ENCODE measurements at regions not wholly inside any gene's neighbourhood (a gene's known extent, or its start where the extent isn't known, plus 50 kb on each side); places are given as distances from the start of the nearest gene placed in this dataset.
A peak's percentile ranks its signal among the peaks of the same experiment; 100 is the strongest.

DNA sequence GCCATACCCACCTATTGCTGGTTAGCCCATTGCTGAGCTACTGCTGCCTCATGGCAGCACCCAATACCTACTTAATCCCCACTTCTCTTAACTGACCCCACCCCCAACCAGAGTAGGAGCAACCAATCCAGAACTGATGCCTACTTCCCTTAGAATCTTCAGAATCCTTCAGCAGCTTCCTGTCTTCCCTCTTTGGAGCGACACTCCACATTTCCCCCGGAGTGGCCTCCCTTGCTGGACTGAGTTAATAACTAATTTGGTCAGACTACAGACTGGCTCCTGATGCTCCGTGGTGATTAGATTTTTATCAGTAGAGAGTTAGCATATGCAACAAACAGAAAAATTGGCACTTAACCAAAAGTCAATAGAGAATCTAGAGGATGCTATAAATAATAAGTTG, 51.2 kb upstream of the UBR2 start:
- Mint-ChIP-seq H3K36me3 (no peaks in the 10 kb centered on the region), H3K4me3 (no peak overlapping the region), H3K9me3 (no peaks in the 10 kb centered on the region), H3K27me3 (no peaks in the 10 kb centered on the region), H3K4me1 (peaks cover 8% of the 10 kb centered on the region), H3K27ac (no peak overlapping the region)
- no peak for DNase-seq (ENCODE audit: low spot score in 2 of 2)
- no peak for ATAC-seq (ENCODE audit: low read depth)

DNA sequence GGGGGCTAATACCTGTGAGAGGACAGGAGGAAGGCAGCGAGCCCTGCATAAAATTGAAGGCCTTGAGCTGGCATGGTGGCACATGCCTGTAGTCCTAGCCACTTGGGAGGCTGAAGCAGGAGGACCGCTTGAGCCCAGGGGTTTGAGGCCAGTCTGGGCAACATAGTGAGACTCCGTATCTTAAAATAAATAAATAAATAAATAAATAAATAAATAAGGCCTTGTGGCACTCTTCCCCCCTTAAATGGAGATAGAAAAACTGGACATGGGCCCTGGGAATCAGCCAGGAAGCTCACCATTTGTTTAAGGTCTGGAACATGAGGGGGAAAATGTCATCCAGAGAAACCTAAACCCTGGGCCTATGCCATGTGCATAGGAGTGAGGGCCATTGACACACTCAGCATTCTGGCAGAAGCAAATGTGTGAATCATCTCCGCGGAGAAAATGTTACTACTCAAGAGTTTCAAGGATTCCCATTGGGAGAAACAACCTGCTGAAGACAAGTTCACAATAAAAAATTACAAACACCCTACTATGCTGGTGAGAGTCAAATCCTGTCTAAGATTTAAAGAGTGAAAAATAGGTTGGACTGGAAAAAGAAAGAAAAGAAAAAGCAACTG, 51.9 kb upstream of the UBR2 start:
- no peak for ATAC-seq (ENCODE audit: low read depth)
- no peaks in the 10 kb centered on the region for H3K36me3 Mint-ChIP-seq
- H3K4me3 Mint-ChIP-seq, result no peak overlapping the region
- peaks cover 12% of the 10 kb centered on the region for H3K4me1 Mint-ChIP-seq
- H3K27me3 Mint-ChIP-seq, result no peaks in the 10 kb centered on the region
- H3K9me3 Mint-ChIP-seq, result no peaks in the 10 kb centered on the region
- DNase-seq (ENCODE audit: low spot score in 2 of 2), result no peak
- no peak overlapping the region for H3K27ac Mint-ChIP-seq

DNA sequence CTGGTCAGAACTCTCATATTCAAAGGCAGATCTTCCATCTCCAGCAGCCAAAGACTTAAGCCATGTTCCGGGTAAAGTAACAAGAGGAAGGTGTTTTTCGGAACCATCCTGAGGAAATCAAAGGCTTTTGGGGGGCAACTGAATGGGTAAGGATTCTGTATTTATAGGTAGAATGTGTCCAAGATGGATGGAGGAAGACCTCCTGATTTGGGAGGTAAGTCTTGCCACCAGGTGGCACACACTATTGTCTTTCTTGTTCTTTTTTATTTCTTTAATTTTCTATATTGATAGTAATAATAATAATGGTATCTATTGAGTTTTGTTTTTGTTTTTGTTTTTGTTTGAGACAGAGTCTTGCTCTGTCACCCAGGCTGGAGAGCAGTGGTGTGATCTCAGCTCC, 53.0 kb upstream of the UBR2 start:
- DNase-seq (ENCODE audit: low spot score in 2 of 2) (no peak), ATAC-seq (ENCODE audit: low read depth) (no peak)
- Mint-ChIP-seq H3K36me3 (no peaks in the 10 kb centered on the region), H3K9me3 (no peaks in the 10 kb centered on the region), H3K27me3 (no peaks in the 10 kb centered on the region), H3K27ac (no peak overlapping the region), H3K4me1 (peaks cover 12% of the 10 kb centered on the region), H3K4me3 (no peak overlapping the region)

DNA sequence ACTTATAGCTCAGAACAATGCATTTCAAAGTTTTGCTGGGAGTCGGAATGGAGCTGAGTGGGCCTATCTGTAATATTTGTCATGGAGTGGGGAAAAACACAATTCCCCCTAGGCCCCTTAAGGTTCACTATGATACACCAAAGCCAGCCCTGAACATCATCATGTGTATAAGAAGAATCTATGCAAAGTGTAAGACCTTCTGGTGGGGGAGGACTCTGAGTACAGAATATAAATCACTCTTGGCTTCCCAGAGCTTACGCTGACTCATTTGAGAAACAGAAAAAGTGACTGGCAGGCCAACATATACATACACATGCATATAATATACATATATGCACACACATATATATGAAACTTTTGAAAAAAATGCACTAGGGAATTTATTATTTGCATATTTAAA, 54.1 kb upstream of the UBR2 start:
- Mint-ChIP-seq H3K36me3 (no peaks in the 10 kb centered on the region), H3K27ac (no peak overlapping the region), H3K9me3 (no peaks in the 10 kb centered on the region), H3K27me3 (no peaks in the 10 kb centered on the region), H3K4me3 (no peak overlapping the region), H3K4me1 (peaks cover 10% of the 10 kb centered on the region)
- no peak for ATAC-seq (ENCODE audit: low read depth)
- no peak for DNase-seq (ENCODE audit: low spot score in 2 of 2)

DNA sequence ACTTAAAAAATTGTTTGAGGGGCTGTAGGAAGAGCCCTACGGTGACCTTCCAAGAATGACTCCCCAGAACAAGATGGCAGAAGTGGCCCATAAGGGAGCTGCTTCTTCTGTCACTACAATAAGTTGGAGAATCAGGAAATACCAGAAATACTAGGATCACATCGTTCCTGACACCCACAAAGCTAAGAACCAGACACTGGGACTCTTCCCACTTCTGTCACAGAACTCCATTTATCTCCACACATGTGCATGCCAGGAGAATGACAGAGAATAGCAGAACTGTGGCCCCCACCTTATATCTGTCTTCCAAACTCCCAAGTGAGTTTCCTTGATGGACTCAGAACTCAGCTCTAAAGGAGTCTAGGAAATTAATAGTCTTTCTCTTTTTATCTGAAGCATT, 54.6 kb upstream of the UBR2 start:
- no peak for ATAC-seq (ENCODE audit: low read depth)
- Mint-ChIP-seq H3K36me3 (no peaks in the 10 kb centered on the region), H3K4me3 (no peak overlapping the region), H3K27me3 (no peaks in the 10 kb centered on the region), H3K9me3 (no peaks in the 10 kb centered on the region), H3K4me1 (peaks cover 7% of the 10 kb centered on the region), H3K27ac (no peak overlapping the region)
- no peak for DNase-seq (ENCODE audit: low spot score in 2 of 2)

DNA sequence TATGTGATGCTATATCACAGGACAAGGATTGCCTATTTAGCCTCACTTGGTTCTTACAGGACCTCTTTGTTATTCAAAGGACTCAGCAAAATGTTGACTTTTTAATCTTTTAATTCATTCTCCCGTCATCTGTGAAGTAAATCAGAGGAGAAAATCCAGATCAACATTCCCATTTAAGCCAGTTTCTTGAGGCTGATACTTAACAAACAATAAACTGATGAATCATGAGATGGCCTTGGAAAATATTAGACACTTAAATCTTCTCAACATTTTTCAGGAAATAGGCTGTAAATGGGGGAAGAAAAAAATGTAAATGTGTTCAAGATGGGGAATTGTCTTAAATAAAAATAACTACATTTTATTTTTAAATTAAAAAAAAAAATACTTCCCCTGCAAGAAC, 55.9 kb upstream of the UBR2 start:
- Mint-ChIP-seq H3K27ac (no peak overlapping the region), H3K36me3 (no peaks in the 10 kb centered on the region), H3K27me3 (no peaks in the 10 kb centered on the region), H3K4me1 (peaks cover 5% of the 10 kb centered on the region), H3K4me3 (no peak overlapping the region), H3K9me3 (peaks cover under 1% of the 10 kb centered on the region)
- ATAC-seq (ENCODE audit: low read depth), result no peak
- no peak for DNase-seq (ENCODE audit: low spot score in 2 of 2)

DNA sequence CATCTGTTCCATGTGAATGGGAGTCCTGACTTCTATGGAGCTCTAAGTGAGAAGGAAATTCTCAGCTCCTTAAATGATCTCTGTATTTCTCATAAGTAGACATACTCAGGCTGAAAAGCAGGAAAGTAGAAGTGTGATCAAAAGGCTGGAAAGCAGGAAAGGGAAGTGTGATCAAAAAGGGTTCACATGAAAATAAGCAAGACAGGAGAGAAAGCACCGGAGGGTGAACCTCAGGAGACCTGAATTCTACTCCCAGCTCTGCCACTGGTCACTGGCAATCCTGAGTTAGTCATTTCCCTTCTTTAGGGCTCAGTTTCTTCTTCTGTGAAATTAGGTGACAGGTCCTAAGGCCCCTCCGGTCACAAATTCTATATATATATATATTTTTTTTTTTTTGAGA, 55.5 kb upstream of the TRERF1 start:
- Mint-ChIP-seq H3K27me3 (no peaks in the 10 kb centered on the region), H3K36me3 (no peaks in the 10 kb centered on the region), H3K4me3 (peak overlapping the region; percentile 30), H3K9me3 (peaks cover 2% of the 10 kb centered on the region), H3K27ac (no peak overlapping the region), H3K4me1 (peaks cover 5% of the 10 kb centered on the region)
- DNase-seq (ENCODE audit: low spot score in 2 of 2) (no peak), ATAC-seq (ENCODE audit: low read depth) (peak; percentile 24)

DNA sequence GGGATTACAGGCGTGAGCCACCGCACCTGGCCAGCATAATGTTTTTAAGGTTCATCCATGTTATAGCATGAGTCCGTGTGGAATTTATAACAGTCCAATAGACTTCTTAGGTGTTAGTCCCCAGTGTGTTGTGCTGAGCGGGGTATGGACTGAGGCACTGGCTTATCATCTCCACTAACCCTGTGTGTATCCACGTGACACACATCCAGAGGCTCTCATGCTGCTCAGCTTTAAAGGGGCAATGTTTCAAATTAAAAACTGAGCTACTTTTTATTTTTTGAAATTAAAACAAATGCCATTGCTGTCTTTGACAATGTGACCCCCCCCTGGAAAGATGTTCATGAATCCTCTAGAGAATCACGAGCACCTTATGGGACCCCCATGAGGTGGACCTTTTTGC, 54.3 kb upstream of the TRERF1 start:
- no peaks in the 10 kb centered on the region for H3K27me3 Mint-ChIP-seq
- DNase-seq (ENCODE audit: low spot score in 2 of 2), result no peak
- no peak overlapping the region for H3K4me3 Mint-ChIP-seq
- H3K9me3 Mint-ChIP-seq, result peaks cover 2% of the 10 kb centered on the region
- peaks cover 8% of the 10 kb centered on the region for H3K4me1 Mint-ChIP-seq
- no peaks in the 10 kb centered on the region for H3K36me3 Mint-ChIP-seq
- H3K27ac Mint-ChIP-seq, result no peak overlapping the region
- no peak for ATAC-seq (ENCODE audit: low read depth)

DNA sequence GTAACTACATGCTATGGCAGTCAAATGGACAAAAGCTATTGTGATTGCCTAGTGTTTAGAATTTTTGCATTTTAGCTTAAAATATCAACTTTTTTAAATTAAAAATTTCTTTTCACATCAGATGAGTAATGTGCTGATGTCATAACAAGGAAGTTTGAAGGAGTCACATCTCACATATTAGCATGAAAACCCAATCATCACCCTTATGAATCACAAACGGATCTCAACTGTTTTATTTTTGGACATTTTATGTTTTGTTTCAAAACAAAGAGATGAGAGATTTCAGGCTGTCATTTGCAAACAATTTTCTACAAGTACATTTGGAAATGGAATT, 53.6 kb upstream of the TRERF1 start:
- Mint-ChIP-seq H3K36me3 (no peaks in the 10 kb centered on the region), H3K27me3 (no peaks in the 10 kb centered on the region), H3K9me3 (peaks cover 2% of the 10 kb centered on the region), H3K4me3 (no peak overlapping the region), H3K27ac (no peak overlapping the region), H3K4me1 (peaks cover 8% of the 10 kb centered on the region)
- peak; percentile 32 for ATAC-seq (ENCODE audit: low read depth)
- no peak for DNase-seq (ENCODE audit: low spot score in 2 of 2)

DNA sequence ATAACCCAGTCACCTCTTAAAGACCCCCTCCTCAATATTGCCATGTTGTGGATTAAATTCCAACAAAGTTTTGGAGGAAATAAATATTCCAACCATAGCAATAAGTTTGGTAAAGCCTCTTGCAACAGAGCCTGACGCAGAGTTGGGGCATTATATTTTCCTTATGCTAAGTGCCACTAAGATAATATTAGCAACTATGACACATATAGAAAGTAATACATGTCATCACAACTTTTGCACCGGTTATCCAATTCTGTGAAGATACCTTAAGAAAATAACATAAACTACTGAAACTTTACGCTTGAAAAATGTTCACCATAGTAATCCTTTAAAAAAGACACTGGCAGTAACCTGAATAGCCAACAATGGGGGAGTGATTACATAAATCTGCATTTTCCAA, 52.2 kb upstream of the TRERF1 start:
- peaks cover 8% of the 10 kb centered on the region for H3K4me1 Mint-ChIP-seq
- peaks cover 2% of the 10 kb centered on the region for H3K9me3 Mint-ChIP-seq
- ATAC-seq (ENCODE audit: low read depth) (no peak), DNase-seq (ENCODE audit: low spot score in 2 of 2) (no peak)
- no peak overlapping the region for H3K27ac Mint-ChIP-seq
- no peaks in the 10 kb centered on the region for H3K27me3 Mint-ChIP-seq
- H3K4me3 Mint-ChIP-seq, result no peak overlapping the region
- no peaks in the 10 kb centered on the region for H3K36me3 Mint-ChIP-seq

DNA sequence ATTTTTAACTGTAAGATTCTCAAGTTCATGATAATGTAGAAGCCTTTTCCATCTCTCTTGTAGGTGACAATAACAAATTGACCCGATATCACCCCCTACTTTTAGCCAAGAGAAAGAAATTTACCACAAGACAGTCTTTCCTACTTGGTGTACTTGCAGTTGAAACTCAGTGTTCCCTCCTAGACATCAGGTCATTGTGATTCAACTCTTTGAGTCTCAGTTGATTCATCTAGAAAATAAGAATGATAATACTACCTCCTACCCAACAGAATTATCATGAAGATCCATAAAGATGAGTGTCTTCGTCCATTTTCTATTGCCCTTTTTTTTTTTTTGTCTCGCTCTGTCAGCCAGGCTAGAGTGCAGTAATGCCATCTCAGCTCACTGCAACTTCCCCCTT, 51.3 kb upstream of the TRERF1 start:
- no peaks in the 10 kb centered on the region for H3K36me3 Mint-ChIP-seq
- no peak for DNase-seq (ENCODE audit: low spot score in 2 of 2)
- ATAC-seq (ENCODE audit: low read depth), result no peak
- no peak overlapping the region for H3K27ac Mint-ChIP-seq
- H3K4me3 Mint-ChIP-seq, result no peak overlapping the region
- H3K4me1 Mint-ChIP-seq, result peaks cover 8% of the 10 kb centered on the region
- H3K9me3 Mint-ChIP-seq, result peaks cover 2% of the 10 kb centered on the region
- H3K27me3 Mint-ChIP-seq, result peaks cover 2% of the 10 kb centered on the region

DNA sequence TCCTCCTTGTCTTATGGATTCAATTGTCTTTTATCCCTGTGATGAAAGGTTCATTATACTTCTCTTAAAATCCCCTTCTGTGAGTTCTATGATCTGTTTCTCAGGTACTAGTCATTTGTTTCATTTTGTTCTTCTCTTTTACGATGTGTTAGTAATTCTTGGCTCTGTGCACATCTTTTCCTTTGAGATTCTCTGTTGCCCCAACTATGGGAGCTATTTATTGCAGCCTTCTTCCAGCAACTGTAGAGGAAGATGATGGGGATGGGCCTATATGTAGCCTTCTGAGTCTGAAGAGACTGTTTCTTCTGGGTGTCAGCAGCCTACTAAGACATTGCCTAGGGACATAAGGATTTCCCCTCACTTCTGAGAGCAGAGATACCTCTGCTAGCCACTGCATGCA, 50.4 kb upstream of the TRERF1 start:
- Mint-ChIP-seq H3K27me3 (peaks cover 2% of the 10 kb centered on the region), H3K4me3 (no peak overlapping the region), H3K36me3 (no peaks in the 10 kb centered on the region), H3K4me1 (peaks cover 6% of the 10 kb centered on the region), H3K27ac (no peak overlapping the region), H3K9me3 (peaks cover 7% of the 10 kb centered on the region)
- ATAC-seq (ENCODE audit: low read depth) (no peak), DNase-seq (ENCODE audit: low spot score in 2 of 2) (no peak)

Measured in memory B cell (primary cell).